Upper lobe of left lung (tissue), 6 donors: ENCODE measurements at regions not wholly inside any gene's neighbourhood (a gene's known extent, or its start where the extent isn't known, plus 50 kb on each side); places are given as distances from the start of the nearest gene placed in this dataset.

Source experiments
- ATAC-seq, 2 donors: fragments of 200-7000 bp; cut with Tn5 transposase; one replicate each; pipeline ENCODE4 v1.9.1; 2022; ENCODE audit warnings: mild to moderate bottlenecking in 2 of 2, moderate library complexity in 2 of 2; ENCODE audit not compliant: low FRiP score in 2 of 2
- DNase-seq, 2 donors: peaks; one replicate each; pipeline ENCODE4 v3.0.0-alpha.2; 2019 to 2020
- H3K27ac ChIP-seq, 4 donors: fragments of 200-600 bp; sonication (generic); one replicate each; pipeline ENCODE4 v1.5.1; 2016 to 2019
- H3K27me3 ChIP-seq, 4 donors: fragments of 200-600 bp; sonication (generic); one replicate each; pipeline ENCODE4 v1.5.1; 2017 to 2019
- H3K36me3 ChIP-seq, 4 donors: fragments of 200-600 bp; sonication (generic); one replicate each; pipeline ENCODE4 v1.5.1; 2016 to 2019
- H3K4me1 ChIP-seq, 4 donors: fragments of 200-600 bp; sonication (generic); one replicate each; pipeline ENCODE4 v1.5.1; 2018 to 2019
- H3K4me3 ChIP-seq, 4 donors: fragments of 200-600 bp; sonication (generic); one replicate each; pipeline ENCODE4 v1.5.1; 2017 to 2019; ENCODE audit warnings: mild to moderate bottlenecking in 2 of 4, moderate library complexity in 1 of 4
- H3K9me3 ChIP-seq, 4 donors: fragments of 200-600 bp; sonication (generic); one replicate each; pipeline ENCODE4 v1.5.1; 2018 to 2019
- CTCF ChIP-seq, 6 experiments: fragments of 450-650 bp in 4 of 6; fragments of 200-600 bp in 2 of 6; sonication (generic) in 2 of 6; IDR thresholded peaks; one replicate each; pipeline ENCODE4 v1.5.1; 2016 to 2019; ENCODE audit warnings: antibody characterized with exemption in 6 of 6
- EP300 ChIP-seq, 4 donors: sonication (generic); formaldehyde crosslinking; IDR thresholded peaks; one replicate each; pipeline ENCODE4 v1.5.1; 2017; ENCODE audit warnings: antibody characterized with exemption in 4 of 4, control low read depth in 2 of 4
- POLR2A ChIP-seq, 4 donors: fragments of 450-650 bp; IDR thresholded peaks; one replicate each; pipeline ENCODE4 v1.5.1; 2016 to 2017; ENCODE audit warnings: antibody characterized with exemption in 4 of 4, mild to moderate bottlenecking in 2 of 4
- POLR2AphosphoS5 ChIP-seq, 2 donors: sonication (generic); formaldehyde crosslinking; IDR thresholded peaks; one replicate each; pipeline ENCODE4 v1.5.1; 2017; ENCODE audit warnings: antibody characterized with exemption in 2 of 2
- WGBS, 2 donors: methylation state at CpG; one replicate each; pipeline ENCODE4 v1.1.5; 2017 to 2018; 5-methylcytosine and 5-hydroxymethylcytosine counted together
- donor health status: DM: no; HTN: no; CAD: no; lungs with moderate emphysema.
- donor health status: DM: no; HTN: yes; CAD: no; lungs with severe emphysema.

- Histone ChIP-seq H3K4me3 (no peak overlapping the region), H3K27me3 (no peaks in the 10 kb centered on the region), H3K9me3 (no peaks in the 10 kb centered on the region), H3K36me3 (no peaks in the 10 kb centered on the region), H3K4me1 (no peaks in the 10 kb centered on the region), H3K27ac (no peak overlapping the region)
- DNase-seq (no peak), ATAC-seq (no peak)
- TF ChIP-seq CTCF (IDR thresholded peaks at IDR 0.05) (no peak), POLR2AphosphoS5 (IDR thresholded peaks at IDR 0.05) (no peak), POLR2A (IDR thresholded peaks at IDR 0.05) (no peak), EP300 (IDR thresholded peaks at IDR 0.05) (no peak)
- 93 to 95% methylated on average over 2 of the region's 2 CpGs for WGBS, 2 donors
Measured at GRCh38 chr13:64538711-64539110, 2691.4 kb downstream of the PCDH9 start.

- H3K27ac ChIP-seq = no peak overlapping the region
- H3K9me3 ChIP-seq = no peaks in the 10 kb centered on the region
- H3K4me1 ChIP-seq = no peaks in the 10 kb centered on the region
- ATAC-seq (no peak), DNase-seq (no peak)
- 84 to 85% methylated on average over 2 of the region's 2 CpGs for WGBS, 2 donors
- no peak overlapping the region for H3K4me3 ChIP-seq
- H3K36me3 ChIP-seq = no peaks in the 10 kb centered on the region
- TF ChIP-seq POLR2AphosphoS5 (IDR thresholded peaks at IDR 0.05) = no peak
- TF ChIP-seq CTCF (IDR thresholded peaks at IDR 0.05) = no peak
- TF ChIP-seq POLR2A (IDR thresholded peaks at IDR 0.05) = no peak
- TF ChIP-seq EP300 (IDR thresholded peaks at IDR 0.05) = no peak
- no peaks in the 10 kb centered on the region for H3K27me3 ChIP-seq
Measured at GRCh38 chr13:64534302-64534701, 2695.8 kb downstream of the PCDH9 start.

- WGBS, 2 donors = 71 to 80% methylated on average over 4 of the region's 4 CpGs
- Histone ChIP-seq H3K4me1 (no peaks in the 10 kb centered on the region), H3K27ac (no peak overlapping the region), H3K9me3 (no peaks in the 10 kb centered on the region), H3K27me3 (no peaks in the 10 kb centered on the region), H3K36me3 (no peaks in the 10 kb centered on the region), H3K4me3 (no peak overlapping the region)
- DNase-seq = no peak
- TF ChIP-seq POLR2AphosphoS5 (IDR thresholded peaks at IDR 0.05) (no peak), EP300 (IDR thresholded peaks at IDR 0.05) (no peak), POLR2A (IDR thresholded peaks at IDR 0.05) (no peak), CTCF (IDR thresholded peaks at IDR 0.05) (no peak)
- no peak for ATAC-seq
Measured at GRCh38 chr13:64531400-64531799, 2698.7 kb downstream of the PCDH9 start.

GRCh38 chr13:64529874-64530485 lies 2700.2 kb downstream of the PCDH9 start:
- no peak for DNase-seq
- Histone ChIP-seq H3K27ac (no peak overlapping the region), H3K36me3 (no peaks in the 10 kb centered on the region), H3K9me3 (no peaks in the 10 kb centered on the region), H3K4me3 (no peak overlapping the region), H3K4me1 (no peaks in the 10 kb centered on the region), H3K27me3 (no peaks in the 10 kb centered on the region)
- no peak for ATAC-seq
- 60 to 72% methylated on average over 2 of the region's 2 CpGs for WGBS, 2 donors
- no peak for TF ChIP-seq POLR2A (IDR thresholded peaks at IDR 0.05)
- TF ChIP-seq CTCF (IDR thresholded peaks at IDR 0.05) = peak in 4 of 6 experiments; percentile 10 to 35 (median 22)

- Histone ChIP-seq H3K4me1 (no peaks in the 10 kb centered on the region), H3K9me3 (no peaks in the 10 kb centered on the region), H3K27me3 (no peaks in the 10 kb centered on the region), H3K27ac (no peak overlapping the region), H3K4me3 (no peak overlapping the region), H3K36me3 (no peaks in the 10 kb centered on the region)
- DNase-seq (no peak), ATAC-seq (no peak)
- no peak for TF ChIP-seq CTCF (IDR thresholded peaks at IDR 0.05)
- WGBS, 2 donors = 59 to 67% methylated on average over 1 of the region's 1 CpG
Measured at GRCh38 chr13:64528838-64529237, 2701.3 kb downstream of the PCDH9 start.
